ENCODE measurements at regions not wholly inside any gene's neighbourhood (a gene's known extent, or its start where the extent isn't known, plus 50 kb on each side); places are given as distances from the start of the nearest gene placed in this dataset.

- no peaks in the 10 kb centered on the region for H3K36me3 ChIP-seq
- no peaks in the 10 kb centered on the region for H3K4me1 ChIP-seq
- WGBS, 2 donors = 37 to 42% methylated on average over 3 of the region's 3 CpGs
- intact Hi-C loops (cut with DNase I) = no loop called here
- no peak for DNase-seq
- no peak for FAIRE-seq
- no peak overlapping the region for H3K4me3 ChIP-seq
- TF ChIP-seq CTCF (IDR thresholded peaks at IDR 0.05) = no peak
- peak in 1 of 4 donors; percentile 8 for ATAC-seq
- H3K27ac ChIP-seq = no peak overlapping the region
- no peaks in the 10 kb centered on the region for H3K27me3 ChIP-seq
- no peaks in the 10 kb centered on the region for H3K9me3 ChIP-seq
These were observed 129.3 kb upstream of the RAI14 start for GRCh38 chr5:34526682-34527305.

GRCh38 chr5:34529581-34530331 lies 126.4 kb upstream of the RAI14 start:
- TF ChIP-seq CTCF (IDR thresholded peaks at IDR 0.05) = no peak
- no peak overlapping the region for H3K27ac ChIP-seq
- DNase-seq (no peak), ATAC-seq (no peak), FAIRE-seq (no peak)
- no peak overlapping the region for H3K4me3 ChIP-seq
- WGBS, 2 donors = 89 to 90% methylated on average over 10 of the region's 10 CpGs
- no peaks in the 10 kb centered on the region for H3K9me3 ChIP-seq
- no peaks in the 10 kb centered on the region for H3K27me3 ChIP-seq
- no peaks in the 10 kb centered on the region for H3K4me1 ChIP-seq
- intact Hi-C loops (cut with DNase I) = no loop called here
- no peaks in the 10 kb centered on the region for H3K36me3 ChIP-seq

- Histone ChIP-seq H3K4me1 (peaks cover 0 to 4% (median 0%) of the 10 kb centered on the region in 3 donors), H3K4me3 (no peak overlapping the region), H3K27me3 (no peaks in the 10 kb centered on the region), H3K27ac (no peak overlapping the region), H3K36me3 (no peaks in the 10 kb centered on the region), H3K9me3 (no peaks in the 10 kb centered on the region)
- no peak for TF ChIP-seq CTCF (IDR thresholded peaks at IDR 0.05)
- intact Hi-C loops (cut with DNase I) = no loop called here
- ATAC-seq (no peak), DNase-seq (no peak), FAIRE-seq (no peak)
- 10 to 18% methylated on average over 2 of the region's 2 CpGs for WGBS, 2 donors
These were observed 125.5 kb upstream of the RAI14 start for GRCh38 chr5:34530637-34531036.

DNA sequence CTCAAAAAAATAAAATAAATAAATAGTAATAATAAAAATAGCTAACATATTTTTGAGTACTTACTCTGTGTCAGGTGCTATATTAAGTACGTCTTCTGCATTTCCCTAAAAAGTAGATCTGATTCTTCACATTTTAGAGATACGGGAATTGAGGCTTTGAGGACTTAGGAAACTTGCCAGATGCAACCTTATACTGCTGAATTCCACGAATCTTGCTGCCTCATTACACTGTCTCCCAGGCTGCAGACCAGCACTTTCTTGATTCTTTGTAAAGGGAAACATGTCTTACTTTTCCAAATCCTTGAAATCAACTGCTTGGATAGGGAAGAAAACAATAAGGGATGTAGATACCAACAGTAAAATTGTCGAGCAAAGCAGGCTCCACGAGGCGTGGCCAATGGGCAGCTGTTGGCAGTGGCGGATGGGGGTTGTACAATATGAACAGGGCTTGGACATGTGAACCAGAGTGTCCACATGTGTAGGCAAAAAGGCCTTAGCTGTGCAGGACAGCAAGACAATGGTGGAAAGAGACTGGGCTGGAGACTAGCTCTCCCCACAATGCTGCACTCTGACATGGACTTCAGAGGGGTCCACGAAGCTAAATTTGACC lies 124.3 kb upstream of the RAI14 start:
- ATAC-seq = no peak
- no peaks in the 10 kb centered on the region for H3K9me3 ChIP-seq
- no peak for FAIRE-seq
- H3K4me3 ChIP-seq = no peak overlapping the region
- WGBS, 2 donors = 56 to 61% methylated on average over 8 of the region's 8 CpGs
- H3K27ac ChIP-seq = no peak overlapping the region
- no peaks in the 10 kb centered on the region for H3K27me3 ChIP-seq
- H3K4me1 ChIP-seq = peaks cover 0 to 4% (median 0%) of the 10 kb centered on the region in 3 donors
- intact Hi-C loops (cut with DNase I) = no loop called here
- no peaks in the 10 kb centered on the region for H3K36me3 ChIP-seq
- TF ChIP-seq CTCF (IDR thresholded peaks at IDR 0.05) = no peak
- DNase-seq = no peak
